Cardiac fibroblast (primary cell): ENCODE measurements at regions not wholly inside any gene's neighbourhood (a gene's known extent, or its start where the extent isn't known, plus 50 kb on each side); places are given as distances from the start of the nearest gene placed in this dataset.

ENCODE experiments used
- DNase-seq, 2 donors: peaks; one replicate each; pipeline versions ENCODE4 v3.0.0 to v3.0.0-alpha.2; 2010; ENCODE audit warnings: low read depth in 2 of 2
- H3K4me3 ChIP-seq, 2 donors: replicated peaks in 1 of 2; 1 replicate in 1 of 2; 2 replicates in 1 of 2; pipeline ENCODE4 v1.5.1; 2011; ENCODE audit warnings: low read depth in 2 of 2, low read length in 2 of 2, mild to moderate bottlenecking in 2 of 2, moderate library complexity in 1 of 2
- TF ChIP-seq, protein P1 (sequence below): IDR thresholded peaks from one replicate; pipeline ENCODE4 v1.5.1; 2011; ENCODE audit warnings: low read depth, mild to moderate bottlenecking, low read length, inconsistent platforms

GRCh38 chr13:86673931-86674431, 874.8 kb upstream of the SLITRK6 start:
- TF ChIP-seq, protein P1, sequence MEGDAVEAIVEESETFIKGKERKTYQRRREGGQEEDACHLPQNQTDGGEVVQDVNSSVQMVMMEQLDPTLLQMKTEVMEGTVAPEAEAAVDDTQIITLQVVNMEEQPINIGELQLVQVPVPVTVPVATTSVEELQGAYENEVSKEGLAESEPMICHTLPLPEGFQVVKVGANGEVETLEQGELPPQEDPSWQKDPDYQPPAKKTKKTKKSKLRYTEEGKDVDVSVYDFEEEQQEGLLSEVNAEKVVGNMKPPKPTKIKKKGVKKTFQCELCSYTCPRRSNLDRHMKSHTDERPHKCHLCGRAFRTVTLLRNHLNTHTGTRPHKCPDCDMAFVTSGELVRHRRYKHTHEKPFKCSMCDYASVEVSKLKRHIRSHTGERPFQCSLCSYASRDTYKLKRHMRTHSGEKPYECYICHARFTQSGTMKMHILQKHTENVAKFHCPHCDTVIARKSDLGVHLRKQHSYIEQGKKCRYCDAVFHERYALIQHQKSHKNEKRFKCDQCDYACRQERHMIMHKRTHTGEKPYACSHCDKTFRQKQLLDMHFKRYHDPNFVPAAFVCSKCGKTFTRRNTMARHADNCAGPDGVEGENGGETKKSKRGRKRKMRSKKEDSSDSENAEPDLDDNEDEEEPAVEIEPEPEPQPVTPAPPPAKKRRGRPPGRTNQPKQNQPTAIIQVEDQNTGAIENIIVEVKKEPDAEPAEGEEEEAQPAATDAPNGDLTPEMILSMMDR, result no peak
- DNase-seq, result no peak
- H3K4me3 ChIP-seq, result no peak overlapping the region

DNA sequence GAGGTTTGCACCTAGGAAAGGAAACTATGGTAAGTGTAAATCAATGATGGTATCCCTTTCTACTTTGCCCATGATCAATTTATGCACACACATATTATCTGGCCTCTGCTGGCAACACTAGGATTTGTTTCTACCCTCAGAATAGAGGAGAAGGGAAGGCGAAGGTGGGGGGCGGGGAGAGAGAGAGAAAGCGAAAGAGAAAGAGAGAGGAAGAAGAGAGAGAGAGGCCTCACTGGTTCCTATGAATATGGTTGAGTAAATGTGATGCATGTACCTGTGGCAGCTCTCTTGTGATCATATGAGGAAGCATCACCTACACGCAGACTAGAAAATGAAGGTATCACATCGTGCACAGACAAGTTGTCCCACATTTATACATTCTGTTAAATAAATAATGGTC, 882.0 kb upstream of the SLITRK6 start:
- TF ChIP-seq, protein P1, result no peak
- no peak for DNase-seq
- no peak overlapping the region for H3K4me3 ChIP-seq

- no peak for DNase-seq
- TF ChIP-seq, protein P1, result no peak
- H3K4me3 ChIP-seq, result no peak overlapping the region
Measured at GRCh38 chr13:86684402-86684801, 885.2 kb upstream of the SLITRK6 start.

GRCh38 chr13:86689911-86690310, 890.7 kb upstream of the SLITRK6 start:
- no peak for DNase-seq
- H3K4me3 ChIP-seq, result no peak overlapping the region
- TF ChIP-seq, protein P1, result no peak

DNA sequence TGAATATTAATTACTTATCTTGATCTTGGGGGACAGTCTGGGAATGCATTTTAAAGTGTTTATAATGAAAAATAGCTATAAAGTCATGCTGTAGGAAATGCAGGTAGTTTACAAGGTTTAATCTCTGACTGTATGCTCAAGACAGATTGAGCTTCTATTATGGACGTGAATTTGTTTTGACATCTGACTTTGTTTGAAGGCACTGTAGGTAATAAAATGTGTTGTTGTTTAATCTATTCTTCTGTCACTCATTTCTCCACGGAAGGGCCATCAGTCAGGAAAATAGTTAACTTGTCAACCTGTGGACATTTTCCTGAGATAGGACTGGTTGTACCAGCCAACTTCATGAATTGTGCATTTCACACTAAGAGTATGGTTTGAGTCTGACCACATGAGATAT, 893.1 kb upstream of the SLITRK6 start:
- TF ChIP-seq, protein P1, result no peak
- DNase-seq, result no peak
- no peak overlapping the region for H3K4me3 ChIP-seq

DNA sequence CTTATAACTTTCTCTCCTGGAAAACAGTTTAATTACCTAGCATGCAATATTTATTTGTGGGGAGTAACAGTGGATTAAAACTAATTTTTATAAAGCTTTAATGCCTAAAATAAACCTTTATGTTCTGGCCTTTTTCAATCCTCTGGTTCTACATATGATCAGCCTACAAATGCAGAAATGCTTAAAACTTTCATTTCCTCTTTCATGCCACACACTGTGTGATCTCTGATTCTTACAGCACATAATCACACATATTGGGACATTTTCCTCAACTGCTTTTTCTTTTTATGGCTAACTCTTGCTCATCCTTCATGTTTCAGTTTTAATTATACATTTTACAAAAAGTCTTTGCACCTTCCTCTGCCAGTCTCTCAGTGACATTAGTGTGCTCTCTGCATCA, 910.8 kb upstream of the SLITRK6 start:
- no peak for DNase-seq
- TF ChIP-seq, protein P1, result no peak

GRCh38 chr13:86710896-86711295, 911.7 kb upstream of the SLITRK6 start:
- DNase-seq, result no peak

More for the DNA sequence above, 910.8 kb upstream of the SLITRK6 start:
- H3K4me3 ChIP-seq, result no peak overlapping the region

More at GRCh38 chr13:86710896-86711295, 911.7 kb upstream of the SLITRK6 start:
- H3K4me3 ChIP-seq, result no peak overlapping the region
- TF ChIP-seq, protein P1, result no peak
